NCI-H1105 (cell line): ENCODE measurements at regions not wholly inside any gene's neighbourhood (a gene's known extent, or its start where the extent isn't known, plus 50 kb on each side); places are given as distances from the start of the nearest gene placed in this dataset.
A peak's percentile ranks its signal among the peaks of the same experiment; 100 is the strongest.
"Not testable (repeated sequence)": the region's sequence is repeated elsewhere in the genome, so short reads cannot be mapped to it uniquely, and the experiment has no call there.

Experiments used
- DNase-seq: peaks from one replicate; lab custom pipeline; 2025; lab: John Stamatoyannopoulos, UW

DNA sequence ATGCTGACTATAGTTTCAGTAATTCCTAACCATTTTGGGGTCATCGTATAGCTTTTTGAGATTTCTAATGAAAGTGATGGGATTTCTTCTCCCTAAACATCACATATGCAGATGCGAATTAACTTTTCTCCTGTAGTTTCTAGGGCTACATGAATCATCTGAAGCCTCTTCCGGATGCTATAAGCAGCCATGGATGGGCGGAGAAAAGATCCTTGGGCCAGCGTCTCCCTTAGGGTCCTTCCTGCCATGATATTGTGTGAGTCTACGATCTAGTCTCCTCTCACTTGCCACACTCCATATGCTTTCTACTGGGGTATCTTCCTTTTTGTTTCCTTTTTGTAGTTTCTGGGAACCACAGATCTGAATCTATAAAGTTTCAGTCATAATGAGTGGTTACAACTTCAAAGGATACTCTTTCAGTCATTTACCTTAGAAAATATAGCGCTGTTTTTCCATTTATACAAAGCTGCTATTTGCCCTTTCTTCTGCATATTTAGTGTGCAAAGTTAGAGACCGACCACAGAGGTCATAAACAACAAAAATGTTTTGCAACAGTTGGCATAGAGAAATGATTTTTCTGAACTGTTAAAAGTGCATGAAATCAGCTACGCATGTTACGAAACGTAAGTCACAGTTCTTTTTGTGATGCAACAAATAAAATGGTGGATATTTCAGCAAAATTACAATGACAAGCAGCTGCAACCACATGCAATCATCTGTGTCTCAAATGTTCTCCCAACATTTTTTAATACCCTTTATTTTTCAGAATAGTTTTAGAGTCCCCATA lies 396.2 kb upstream of the SLC35B3 start:
- no peak for DNase-seq

DNA sequence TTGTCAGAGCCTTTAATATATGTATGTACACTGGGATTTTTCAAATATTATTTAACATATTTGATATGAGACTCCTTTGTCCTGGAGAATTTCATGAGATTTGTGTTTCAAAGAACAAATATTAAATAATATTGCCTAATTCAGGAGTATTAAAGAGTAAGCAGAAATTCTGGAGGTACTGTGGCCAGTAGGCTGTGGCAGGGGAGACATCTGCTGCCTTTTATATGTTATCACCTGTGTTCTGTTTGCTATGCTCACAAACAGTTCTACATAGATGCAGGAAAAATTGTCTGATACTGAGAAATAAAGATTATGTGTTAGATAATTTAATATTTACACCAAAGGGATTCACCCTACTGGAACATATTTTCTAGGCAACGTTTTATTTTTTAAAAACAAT lies 395.4 kb upstream of the SLC35B3 start:
- DNase-seq, result no peak

DNA sequence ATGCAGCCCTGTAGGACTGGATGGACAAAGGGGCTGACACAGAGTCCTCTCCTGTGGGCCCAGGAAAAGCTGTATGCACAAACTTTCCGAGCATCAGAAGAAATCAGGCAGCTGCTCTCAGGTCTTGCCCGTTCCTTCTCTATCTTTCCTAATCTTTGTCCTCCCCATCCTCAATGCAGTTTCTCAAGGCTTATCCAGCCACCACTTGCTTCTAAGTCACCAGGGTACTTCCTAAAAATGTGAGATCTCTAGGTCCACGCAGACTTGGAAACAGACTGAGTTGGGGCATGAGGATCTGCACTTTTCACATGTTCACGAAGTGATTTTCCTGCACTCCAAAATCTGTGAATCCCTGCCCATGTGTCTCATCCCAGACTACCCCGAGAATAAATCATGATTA lies 394.5 kb upstream of the SLC35B3 start:
- no peak for DNase-seq

DNA sequence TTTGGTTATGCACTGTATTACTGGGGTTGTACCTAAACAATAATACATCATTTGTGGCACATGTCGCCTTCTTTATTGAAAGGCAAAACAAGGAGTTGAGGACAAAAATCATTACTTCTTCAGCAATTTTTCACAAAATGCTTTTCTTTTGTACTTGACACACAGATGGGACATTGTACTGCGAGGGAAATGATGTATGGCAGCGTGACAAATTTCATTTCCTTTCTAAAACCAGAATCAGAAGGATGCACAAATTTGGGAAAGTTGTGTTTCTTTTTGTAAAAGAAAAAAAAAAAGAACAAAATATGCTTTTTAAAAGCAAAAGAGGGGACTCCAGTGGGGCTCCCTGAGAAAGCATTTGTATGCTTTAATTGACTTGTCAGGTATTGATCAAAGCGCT lies 394.0 kb upstream of the SLC35B3 start:
- DNase-seq, result no peak

DNA sequence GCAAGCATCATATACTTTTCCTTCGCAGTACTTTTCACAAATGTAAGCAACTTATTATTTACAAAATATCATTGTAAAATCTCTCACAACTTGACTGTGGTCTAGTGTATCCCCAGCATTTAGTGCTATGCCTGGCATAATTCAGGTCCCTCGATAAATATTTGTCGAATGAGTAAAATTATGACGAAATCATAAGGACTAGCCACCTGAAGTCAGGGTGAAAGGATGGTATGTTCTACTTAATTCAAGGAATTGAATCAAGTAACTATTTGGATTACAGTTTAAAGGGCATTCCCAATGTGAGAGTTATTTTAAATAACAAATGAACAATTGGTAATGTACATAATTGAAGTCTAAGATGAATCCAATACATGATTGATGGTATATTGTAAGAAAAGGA lies 393.0 kb upstream of the SLC35B3 start:
- no peak for DNase-seq

DNA sequence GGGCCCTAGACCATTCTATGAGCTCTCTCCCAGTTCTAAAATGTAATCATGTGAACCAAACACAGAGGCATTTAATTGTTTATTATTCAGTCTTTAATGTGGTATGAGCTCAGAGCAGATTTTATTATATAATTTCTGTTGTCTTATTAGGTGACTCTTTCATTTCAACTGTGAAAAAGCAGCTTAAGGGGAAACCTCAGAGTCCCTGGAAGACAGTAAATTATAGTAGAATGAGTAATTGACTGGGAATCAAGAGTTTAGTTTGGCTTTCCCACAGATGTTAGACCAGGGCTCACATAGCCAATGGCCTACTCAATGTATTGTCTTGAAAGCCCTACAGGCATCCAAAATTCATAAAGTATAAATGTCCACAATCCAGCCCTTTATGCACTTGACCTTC lies 390.4 kb upstream of the SLC35B3 start:
- DNase-seq, result no peak

DNA sequence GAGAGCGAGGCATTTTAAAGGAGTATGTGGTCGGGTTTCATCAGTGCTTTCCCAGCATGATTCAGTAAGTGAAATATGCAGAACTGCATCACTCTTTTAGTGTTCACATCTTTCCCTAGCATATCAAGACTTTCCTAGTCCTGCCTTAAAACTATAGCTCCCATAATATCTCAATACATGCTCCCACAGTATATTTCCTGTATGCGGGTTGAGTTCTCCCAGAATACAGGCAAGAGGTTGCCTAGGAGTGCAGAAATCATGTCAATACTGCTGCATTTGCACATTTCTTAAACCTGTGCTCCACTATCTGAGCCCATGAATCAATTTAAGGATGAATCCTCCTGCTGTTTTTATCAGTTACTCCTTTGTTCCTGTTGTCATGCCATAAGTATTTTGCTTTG lies 386.6 kb upstream of the SLC35B3 start:
- DNase-seq, result no peak

DNA sequence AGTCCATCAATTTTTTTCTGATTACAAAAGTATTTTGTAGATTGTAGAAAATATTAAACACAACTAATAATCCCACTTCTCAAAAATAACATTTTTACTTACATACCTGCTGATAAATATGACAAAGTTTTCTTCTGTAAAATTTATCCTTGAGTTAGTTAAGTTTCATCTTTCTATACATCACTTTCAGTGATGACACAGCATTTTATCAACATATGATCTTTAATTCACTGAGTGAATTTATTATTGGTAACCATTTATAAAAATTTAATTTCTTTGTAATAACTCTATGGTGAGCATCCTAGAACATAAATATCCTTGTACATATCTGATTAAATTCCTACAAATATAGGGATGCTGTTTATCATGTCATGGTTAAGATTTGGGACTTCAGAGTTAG lies 385.0 kb upstream of the SLC35B3 start:
- DNase-seq, result no peak

DNA sequence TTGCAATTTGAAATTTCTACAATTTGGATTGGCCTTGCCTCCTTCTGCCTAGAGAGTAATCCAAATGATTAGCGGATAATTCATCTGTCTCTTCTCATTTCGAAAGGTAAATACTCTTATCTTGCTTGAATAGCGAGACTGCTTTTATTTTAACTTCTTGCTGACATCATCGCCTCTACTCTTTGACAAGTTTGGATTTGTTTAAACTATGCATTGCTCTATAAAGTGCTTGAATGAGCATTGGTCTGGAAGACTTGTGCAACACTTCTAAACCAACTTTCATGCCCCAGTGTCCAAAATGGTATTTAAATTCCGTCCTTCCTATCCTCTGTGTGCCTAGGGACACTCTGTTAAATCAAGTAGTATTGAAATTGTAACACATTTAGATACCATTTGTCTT lies 384.1 kb upstream of the SLC35B3 start:
- DNase-seq, result no peak

DNA sequence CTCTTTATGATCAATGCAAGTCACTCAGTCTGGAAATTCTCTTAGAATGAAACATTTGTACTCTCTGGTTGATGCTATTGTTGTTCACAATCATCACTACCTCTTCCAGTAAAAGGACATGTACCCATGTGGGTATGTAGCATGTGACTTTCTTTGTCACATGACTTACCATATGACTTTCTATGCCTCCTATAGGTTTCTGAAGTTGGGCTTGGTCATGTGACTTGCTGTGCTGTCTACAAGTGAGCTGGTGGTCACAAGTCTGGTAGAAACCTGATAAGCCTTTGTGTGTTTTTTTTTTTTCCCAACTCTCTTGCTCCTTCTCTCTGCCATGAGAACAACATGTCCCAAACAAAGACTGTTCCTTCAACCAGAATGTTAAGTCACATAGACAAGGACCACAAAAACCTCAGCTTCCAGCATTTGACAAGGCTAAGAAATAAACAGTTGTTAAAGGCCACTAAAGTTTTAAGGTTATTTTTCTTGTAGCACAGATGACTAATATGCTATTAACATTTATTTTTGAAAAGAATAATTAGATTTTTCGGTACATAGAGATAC lies 379.2 kb upstream of the SLC35B3 start:
- DNase-seq, result no peak

DNA sequence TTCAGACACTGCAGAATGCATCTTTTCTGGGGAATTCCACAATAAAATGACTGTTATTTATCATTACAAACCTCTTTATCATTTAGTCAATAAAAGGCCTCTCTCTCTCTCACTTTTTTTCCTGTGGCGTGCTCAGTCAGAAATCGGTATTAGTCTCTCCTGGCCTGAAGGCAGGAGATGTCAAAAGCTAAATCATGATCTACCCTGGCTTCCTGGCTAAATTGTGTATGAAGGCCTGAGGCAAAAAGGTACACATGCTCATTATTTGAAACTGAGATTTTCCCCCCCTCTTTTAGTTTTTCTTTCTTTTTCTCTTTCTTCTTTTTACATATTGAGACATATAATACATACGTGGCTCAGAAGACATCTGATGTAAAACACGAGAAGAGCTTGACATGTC lies 375.0 kb upstream of the SLC35B3 start:
- no peak for DNase-seq

DNA sequence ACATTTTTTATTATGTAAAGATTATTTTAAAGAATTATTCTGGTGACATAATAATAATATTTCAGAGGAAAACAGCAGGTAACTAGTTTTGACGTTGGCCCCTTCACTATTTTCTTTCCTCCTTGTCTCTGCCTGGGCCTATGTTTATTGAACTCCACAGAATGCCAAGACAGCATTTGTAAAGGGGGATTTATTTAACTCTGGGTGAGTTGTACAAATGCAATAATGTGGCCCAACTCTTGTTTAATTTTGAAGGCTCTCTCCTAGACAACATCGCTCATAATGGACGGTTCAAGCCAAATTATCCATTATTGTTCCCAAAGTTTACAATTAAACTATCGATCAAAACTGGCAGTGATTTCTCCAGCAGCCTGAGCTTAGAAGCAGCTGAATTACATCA lies 374.3 kb upstream of the SLC35B3 start:
- no peak for DNase-seq

DNA sequence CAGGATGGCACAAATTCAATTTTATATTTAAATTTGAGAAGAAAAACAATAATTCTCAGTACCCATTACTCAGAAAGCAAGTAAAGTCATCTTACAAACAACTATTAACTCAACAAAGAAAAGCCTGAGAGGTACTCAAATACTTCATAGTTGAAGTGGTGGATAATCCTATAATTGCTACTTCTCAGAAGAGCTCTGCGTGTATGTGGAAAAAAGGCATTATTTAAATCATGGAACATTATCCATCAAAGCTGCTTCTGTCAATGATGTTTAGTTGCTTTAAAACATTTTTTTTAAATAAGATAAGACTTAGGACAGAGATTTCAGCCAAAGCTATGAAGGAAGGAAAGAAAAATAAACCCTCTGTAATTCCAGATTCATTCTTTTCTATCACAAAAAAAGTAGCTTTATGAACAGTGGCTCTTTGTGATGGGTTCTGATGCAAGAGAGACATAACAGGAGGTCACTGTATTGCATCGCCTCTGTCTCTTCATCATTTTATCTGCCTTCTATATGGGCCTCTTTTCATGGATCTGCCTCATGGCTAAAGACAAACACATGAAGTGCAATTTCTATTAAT lies 367.9 kb upstream of the SLC35B3 start:
- peak; percentile 23 for DNase-seq

DNA sequence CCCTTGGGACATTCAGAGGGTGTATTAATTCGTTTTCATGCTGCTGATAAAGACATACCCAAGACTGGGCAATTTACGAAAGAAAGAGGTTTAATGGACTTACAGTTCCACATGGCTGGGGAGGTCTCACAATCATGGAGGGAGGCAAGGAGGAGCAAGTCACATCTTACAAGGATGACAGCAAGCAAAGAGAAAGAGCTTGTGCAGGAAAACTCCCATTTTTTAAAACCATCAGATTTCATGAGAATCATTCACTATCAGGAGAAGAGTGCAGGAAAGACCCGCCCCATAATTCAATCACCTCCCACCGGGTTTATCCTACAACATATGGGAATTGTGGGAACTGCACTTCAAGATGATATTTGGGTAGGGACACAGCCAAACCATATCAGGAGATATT lies 367.1 kb upstream of the SLC35B3 start:
- not testable (repeated sequence) for DNase-seq

DNA sequence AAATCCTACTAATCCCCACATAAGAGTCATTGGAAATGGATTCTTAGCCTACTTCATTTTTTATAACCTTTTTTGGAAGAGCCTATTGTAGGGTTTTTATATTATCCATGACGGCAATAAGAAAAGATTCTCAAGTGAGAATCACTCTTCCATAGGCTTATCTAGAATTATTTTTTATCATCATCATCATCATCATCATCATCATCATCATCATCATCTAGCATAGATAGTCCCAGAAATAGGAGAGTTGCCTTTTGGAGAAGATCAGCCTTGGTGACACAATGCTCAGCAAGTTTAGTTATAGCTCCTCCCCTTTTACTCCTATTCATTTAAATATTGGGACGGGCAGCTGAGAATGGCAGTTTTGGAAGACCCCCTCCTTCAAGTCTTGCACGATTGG lies 359.1 kb upstream of the SLC35B3 start:
- no peak for DNase-seq

DNA sequence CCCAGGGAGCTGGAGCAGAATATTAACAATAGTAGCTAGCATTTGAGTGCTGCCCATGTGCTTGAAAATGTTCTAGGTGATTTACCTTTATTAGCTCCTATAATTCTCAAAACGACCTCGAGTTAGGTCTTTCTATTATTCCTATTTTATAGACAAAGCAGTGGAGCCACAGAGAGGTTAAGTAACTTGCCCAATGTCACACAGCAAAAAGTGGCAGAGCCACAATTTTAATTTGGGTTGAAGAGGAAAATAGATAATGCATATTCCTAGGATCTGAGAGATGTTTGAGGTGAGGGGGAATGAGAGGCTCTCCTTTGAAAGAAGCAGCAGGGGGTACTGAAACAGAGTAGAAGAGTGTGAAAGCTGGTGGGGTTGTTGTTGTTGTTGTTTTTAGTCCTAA lies 354.5 kb upstream of the SLC35B3 start:
- DNase-seq, result no peak

DNA sequence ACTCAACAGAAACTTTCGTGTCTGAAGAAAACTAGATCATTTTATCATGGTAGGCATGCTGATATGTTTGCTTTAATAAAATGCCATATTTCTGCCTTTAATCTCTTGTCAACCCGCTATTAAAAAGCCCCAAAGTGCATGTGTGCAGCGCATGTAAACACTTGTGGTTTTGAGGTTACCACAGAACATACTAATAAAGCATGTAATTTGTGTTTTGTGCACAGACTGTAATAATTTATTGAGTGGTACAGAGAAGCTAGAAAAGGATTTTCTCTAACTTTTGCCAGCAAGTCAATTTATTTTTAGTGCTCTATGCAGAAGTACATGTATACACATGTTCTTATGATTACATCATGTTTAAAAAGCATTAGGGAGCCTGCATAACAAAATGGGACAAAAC lies 349.9 kb upstream of the SLC35B3 start:
- no peak for DNase-seq

DNA sequence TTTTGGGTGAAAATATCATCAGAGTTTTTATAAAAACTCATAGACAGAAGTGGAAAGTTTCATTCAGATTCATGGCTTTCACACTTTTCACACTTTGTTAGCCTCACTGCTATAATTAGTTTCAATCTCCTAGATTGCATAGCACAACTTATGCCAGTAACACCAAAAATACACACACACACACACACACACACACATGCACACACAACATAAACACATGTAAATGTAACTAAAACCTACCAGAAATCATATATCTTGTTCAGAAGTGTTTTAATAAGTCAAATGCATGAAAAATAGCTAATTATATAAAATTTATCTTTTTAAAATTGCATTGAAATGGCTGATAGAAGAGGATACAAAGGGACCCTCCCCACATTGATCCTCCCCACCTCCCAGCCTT lies 347.8 kb upstream of the SLC35B3 start:
- no peak for DNase-seq

DNA sequence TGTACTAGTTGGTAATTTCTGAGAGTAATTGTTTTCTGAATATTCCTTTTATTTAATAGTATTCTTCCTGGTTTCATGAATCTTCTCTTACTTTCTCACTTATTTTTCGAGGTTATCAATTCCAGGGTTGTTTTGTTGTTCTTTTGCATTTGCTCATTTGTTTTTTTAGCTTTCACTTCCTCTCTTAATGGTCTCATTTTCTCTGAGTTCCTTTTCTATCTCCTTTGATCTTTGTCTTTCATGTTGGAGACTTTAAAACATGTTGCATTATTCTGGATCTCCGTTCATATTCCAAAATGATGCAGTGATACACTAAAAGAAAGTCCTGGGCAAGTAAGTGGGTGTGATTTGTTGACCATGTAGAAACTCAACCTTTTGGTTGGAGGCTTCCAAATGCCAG lies 345.3 kb upstream of the SLC35B3 start:
- no peak for DNase-seq

DNA sequence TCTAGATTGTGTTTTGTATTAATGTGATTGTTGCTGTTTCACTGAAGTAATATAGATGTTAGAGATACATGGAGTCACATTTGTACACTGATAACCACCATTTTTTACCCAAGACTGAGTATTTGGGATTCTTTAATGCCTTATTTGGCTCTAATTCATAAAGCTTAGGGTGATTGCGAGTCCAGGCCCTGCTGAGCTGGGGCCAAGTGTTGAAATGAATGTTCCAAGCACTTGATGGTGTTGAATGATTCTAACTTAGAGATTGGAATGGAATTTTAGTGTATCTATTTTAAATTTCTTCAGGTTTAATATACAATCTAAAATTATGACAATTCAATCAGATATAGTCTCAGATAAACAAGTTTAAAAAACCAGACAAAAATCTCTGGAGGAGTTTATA lies 329.4 kb upstream of the SLC35B3 start:
- no peak for DNase-seq

DNA sequence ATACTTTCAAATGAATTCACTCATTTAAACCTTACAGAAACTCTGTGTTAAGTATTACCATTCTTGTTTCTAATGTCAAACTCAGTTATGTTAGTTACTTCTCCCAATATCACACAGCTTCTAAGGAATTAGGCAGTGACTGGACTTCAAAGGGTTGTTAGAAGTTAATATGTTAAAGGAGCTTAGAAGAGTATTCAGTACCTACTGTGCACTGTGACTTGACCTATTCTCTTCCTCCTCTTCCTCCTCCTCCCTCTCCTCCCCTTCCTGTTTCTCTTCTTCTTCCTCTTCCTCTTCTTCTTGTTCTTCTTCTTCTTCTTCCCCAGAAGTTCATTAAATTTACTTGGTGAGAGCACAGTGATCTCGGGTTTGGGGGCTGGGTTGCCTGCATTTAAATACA lies 325.6 kb upstream of the SLC35B3 start:
- DNase-seq, result no peak

DNA sequence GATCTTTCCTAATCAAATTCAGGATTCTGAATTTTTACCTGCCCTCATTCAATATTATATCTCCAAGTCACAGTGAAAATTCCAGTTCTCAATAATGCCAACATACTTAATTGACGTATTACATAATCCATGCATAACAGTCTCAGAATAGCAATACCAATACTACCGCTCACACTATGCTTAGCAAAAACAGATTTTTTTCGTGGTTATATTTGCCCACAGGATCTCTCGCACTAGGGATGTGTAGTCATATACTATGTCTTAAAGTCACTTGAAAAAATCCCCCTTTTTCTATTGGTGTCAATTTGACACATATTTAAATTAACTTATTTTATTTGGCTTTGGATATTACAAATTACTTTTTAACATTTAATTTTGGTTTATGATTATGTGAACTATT lies 323.1 kb upstream of the SLC35B3 start:
- DNase-seq, result no peak

DNA sequence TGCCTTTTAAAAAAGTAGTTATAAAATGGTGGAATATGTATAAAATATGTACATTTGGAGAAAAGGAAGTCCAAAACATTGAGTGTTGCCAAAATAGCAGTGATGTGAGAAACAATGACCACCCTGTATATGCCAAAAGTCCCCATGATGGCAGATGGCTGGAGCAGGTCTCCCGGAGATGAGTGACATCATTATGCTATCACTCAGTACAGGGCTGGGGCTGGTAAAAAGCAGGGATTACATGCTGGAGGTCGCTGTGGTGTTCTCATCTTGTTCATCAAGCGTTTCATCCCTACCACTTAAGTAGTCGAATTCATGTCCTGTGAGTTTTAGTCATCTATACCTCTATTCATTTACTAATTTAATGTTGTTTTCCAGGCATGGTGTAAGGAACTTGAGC lies 315.3 kb upstream of the SLC35B3 start:
- DNase-seq, result no peak

DNA sequence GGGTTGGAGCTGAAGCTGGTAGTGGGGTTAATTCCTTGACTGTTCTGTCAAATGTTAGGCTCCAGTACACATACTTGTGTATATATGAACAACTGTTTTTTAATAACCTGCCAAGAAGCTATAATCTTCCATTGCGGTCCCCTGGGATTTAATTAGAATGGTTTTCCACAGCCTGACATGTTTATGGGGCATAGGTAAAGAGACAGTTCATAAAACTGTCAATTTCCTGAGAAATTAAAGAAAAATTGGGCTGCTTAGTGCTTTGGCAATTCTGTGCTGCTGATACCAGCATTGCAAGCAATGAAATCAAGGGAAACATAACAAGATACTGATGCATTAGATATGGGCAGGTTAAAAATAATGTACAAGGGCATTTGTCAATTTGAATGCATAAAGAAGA lies 314.1 kb upstream of the SLC35B3 start:
- no peak for DNase-seq
